ENCODE measurements at regions not wholly inside any gene's neighbourhood (a gene's known extent, or its start where the extent isn't known, plus 50 kb on each side); places are given as distances from the start of the nearest gene placed in this dataset.

DNA sequence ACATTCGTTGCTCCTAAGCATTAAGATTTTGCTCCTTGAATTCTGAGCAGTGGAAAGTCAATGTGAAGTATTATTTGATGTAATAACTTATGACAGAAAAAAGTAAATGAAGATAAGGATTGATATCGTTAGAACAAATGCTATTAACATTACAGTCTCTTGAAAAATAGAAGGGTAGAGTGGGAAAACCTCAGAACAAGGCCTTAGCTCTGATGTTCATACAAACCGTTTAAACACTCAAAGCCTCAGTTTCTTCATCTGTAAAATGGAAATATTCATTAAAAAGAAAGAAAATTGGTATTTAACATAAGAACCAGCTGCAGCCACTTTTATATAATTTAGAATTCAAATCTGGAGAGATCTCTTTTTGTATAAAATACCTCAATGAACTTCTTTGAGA, 250.4 kb upstream of the NCKAP5 start:
- no peak for DNase-seq
- H3K4me1 ChIP-seq = no peaks in the 10 kb centered on the region
- no peaks in the 10 kb centered on the region for H3K9me3 ChIP-seq
- TF ChIP-seq POLR2AphosphoS5 (IDR thresholded peaks at IDR 0.05) (no peak), POLR2A (IDR thresholded peaks at IDR 0.05) (no peak), EP300 (IDR thresholded peaks at IDR 0.05; ENCODE audit: low read depth) (no peak)
- TF ChIP-seq, protein P1, sequence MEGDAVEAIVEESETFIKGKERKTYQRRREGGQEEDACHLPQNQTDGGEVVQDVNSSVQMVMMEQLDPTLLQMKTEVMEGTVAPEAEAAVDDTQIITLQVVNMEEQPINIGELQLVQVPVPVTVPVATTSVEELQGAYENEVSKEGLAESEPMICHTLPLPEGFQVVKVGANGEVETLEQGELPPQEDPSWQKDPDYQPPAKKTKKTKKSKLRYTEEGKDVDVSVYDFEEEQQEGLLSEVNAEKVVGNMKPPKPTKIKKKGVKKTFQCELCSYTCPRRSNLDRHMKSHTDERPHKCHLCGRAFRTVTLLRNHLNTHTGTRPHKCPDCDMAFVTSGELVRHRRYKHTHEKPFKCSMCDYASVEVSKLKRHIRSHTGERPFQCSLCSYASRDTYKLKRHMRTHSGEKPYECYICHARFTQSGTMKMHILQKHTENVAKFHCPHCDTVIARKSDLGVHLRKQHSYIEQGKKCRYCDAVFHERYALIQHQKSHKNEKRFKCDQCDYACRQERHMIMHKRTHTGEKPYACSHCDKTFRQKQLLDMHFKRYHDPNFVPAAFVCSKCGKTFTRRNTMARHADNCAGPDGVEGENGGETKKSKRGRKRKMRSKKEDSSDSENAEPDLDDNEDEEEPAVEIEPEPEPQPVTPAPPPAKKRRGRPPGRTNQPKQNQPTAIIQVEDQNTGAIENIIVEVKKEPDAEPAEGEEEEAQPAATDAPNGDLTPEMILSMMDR (IDR thresholded peaks at IDR 0.05) = no peak
- H3K36me3 ChIP-seq = no peaks in the 10 kb centered on the region
- no peaks in the 10 kb centered on the region for H3K27me3 ChIP-seq
- intact Hi-C loops (cut with DNase I; ENCODE audit: low total_unique reads) (no loop called here), in situ Hi-C loops (cut with MboI; ENCODE audit: low pct_ligation_motif_present in 1 of 4, low pct_unique_long_range_greater_than_20kb in 1 of 4, low sequenced_read_pairs in 3 of 4) (no loop called here)
- WGBS, 2 donors (ENCODE audit: low coverage in 1 of 2) = 61% methylated on average over 3 of the region's 3 CpGs
- no peak overlapping the region for H3K27ac ChIP-seq
- no peak overlapping the region for H3K4me3 ChIP-seq

DNA sequence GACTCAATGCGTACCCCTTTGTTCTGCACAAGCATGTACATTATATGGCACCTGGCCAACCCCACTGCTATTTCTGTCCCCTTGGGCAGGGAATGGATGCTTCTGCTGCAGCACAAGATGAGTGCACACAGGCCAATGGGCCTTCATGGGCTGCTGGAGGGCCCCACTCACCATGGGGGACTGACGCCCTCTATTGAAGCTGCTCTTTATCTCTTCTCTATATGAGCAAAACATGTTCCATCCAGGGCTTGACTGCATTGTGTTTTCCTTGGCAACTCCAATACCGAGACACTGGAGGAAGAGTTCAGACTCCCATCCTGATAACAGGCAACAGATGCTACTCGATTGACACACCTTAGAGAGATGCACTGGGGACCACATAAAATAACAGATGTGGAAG, 251.6 kb upstream of the NCKAP5 start:
- H3K27ac ChIP-seq = no peak overlapping the region
- DNase-seq = no peak
- TF ChIP-seq, protein P1 (IDR thresholded peaks at IDR 0.05) = no peak
- TF ChIP-seq POLR2AphosphoS5 (IDR thresholded peaks at IDR 0.05) = no peak
- no peak for TF ChIP-seq EP300 (IDR thresholded peaks at IDR 0.05; ENCODE audit: low read depth)
- no peak for TF ChIP-seq POLR2A (IDR thresholded peaks at IDR 0.05)
- H3K9me3 ChIP-seq = no peaks in the 10 kb centered on the region
- no peaks in the 10 kb centered on the region for H3K27me3 ChIP-seq
- intact Hi-C loops (cut with DNase I; ENCODE audit: low total_unique reads) (no loop called here), in situ Hi-C loops (cut with MboI; ENCODE audit: low pct_ligation_motif_present in 1 of 4, low pct_unique_long_range_greater_than_20kb in 1 of 4, low sequenced_read_pairs in 3 of 4) (no loop called here)
- no peaks in the 10 kb centered on the region for H3K4me1 ChIP-seq
- H3K36me3 ChIP-seq = no peaks in the 10 kb centered on the region
- H3K4me3 ChIP-seq = no peak overlapping the region
- WGBS, 2 donors (ENCODE audit: low coverage in 1 of 2) = 60 to 95% methylated on average over 1 to 4 of the region's 4 CpGs

DNA sequence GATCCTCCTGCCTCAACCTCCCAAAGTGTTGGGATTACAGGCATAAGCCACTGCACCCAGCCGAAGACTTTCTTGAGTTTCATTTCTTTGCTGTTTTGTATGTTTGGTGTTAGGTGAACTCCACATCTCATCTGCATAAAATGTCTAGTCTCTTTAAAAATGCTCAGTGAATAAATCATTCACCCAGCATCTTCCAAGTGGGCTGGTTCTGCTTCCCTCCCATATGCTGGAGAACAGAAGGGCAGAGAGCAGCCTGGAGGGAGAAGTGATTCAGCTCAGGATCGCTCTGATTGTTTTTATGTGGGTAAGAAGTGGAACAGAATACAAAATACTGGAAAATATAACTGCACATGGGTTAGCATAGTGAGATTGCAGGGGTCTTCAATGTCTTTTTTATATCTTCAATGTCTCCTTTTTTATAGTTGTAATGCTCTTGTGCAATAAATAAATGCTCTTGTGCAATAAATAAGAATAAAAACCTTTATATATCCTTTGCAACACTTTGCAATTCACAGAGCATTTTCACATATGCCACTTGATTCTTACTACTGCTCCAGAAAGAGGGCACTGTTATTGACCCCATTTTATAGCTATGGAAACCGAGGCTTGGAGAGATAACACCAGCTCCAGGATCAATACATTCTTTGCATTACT, 253.0 kb upstream of the NCKAP5 start:
- 64 to 80% methylated on average over 2 to 3 of the region's 3 CpGs for WGBS, 2 donors (ENCODE audit: low coverage in 1 of 2)
- Histone ChIP-seq H3K4me3 (no peak overlapping the region), H3K9me3 (no peaks in the 10 kb centered on the region), H3K27me3 (no peaks in the 10 kb centered on the region), H3K4me1 (no peaks in the 10 kb centered on the region), H3K27ac (no peak overlapping the region), H3K36me3 (no peaks in the 10 kb centered on the region)
- TF ChIP-seq POLR2AphosphoS5 (IDR thresholded peaks at IDR 0.05) (no peak), POLR2A (IDR thresholded peaks at IDR 0.05) (no peak)
- DNase-seq = no peak
- in situ Hi-C loops (cut with MboI; ENCODE audit: low pct_ligation_motif_present in 1 of 4, low pct_unique_long_range_greater_than_20kb in 1 of 4, low sequenced_read_pairs in 3 of 4) (no loop called here), intact Hi-C loops (cut with DNase I; ENCODE audit: low total_unique reads) (no loop called here)

DNA sequence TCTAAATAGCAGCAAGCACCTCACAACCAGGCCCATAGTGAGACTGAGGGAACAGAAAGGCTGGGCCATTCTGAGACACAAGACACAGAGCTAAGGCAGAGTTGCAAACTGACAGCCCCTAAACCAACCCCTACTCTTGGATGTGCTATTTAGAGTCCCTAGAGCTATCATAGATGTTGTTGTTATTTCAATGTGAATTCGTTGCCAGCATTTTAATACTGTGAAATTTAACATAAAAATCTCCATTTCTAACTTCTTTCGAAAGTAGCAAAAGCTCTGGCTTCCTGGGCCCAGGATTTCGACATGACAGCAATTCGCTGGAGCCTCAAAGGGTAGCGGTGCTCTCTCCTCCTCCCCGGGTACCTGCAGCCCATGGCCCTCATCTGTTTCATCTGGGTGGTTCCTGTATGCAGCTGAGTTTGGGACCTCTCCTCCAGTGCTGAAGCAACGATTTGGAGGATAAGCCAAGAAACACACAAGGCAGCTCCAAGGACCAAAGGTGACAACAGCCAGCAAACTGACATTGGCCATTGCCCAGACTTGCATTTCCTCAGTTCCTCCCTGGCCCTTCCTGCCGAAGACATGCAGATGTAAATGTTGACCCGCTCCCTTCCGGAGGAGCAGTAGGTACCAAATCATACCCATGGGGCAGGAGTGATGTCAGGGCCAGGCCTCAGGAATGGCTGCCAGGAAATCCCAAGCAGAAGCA, 254.4 kb upstream of the NCKAP5 start:
- Histone ChIP-seq H3K9me3 (no peaks in the 10 kb centered on the region), H3K4me1 (no peaks in the 10 kb centered on the region), H3K27ac (no peak overlapping the region), H3K4me3 (no peak overlapping the region), H3K36me3 (no peaks in the 10 kb centered on the region), H3K27me3 (no peaks in the 10 kb centered on the region)
- in situ Hi-C loops (cut with MboI; ENCODE audit: low pct_ligation_motif_present in 1 of 4, low pct_unique_long_range_greater_than_20kb in 1 of 4, low sequenced_read_pairs in 3 of 4) (no loop called here), intact Hi-C loops (cut with DNase I; ENCODE audit: low total_unique reads) (no loop called here)
- 81 to 90% methylated on average over 2 to 10 of the region's 10 CpGs for WGBS, 2 donors (ENCODE audit: low coverage in 1 of 2)
- TF ChIP-seq POLR2AphosphoS5 (IDR thresholded peaks at IDR 0.05) (no peak), POLR2A (IDR thresholded peaks at IDR 0.05) (no peak), EP300 (IDR thresholded peaks at IDR 0.05; ENCODE audit: low read depth) (no peak)
- TF ChIP-seq, protein P1 (IDR thresholded peaks at IDR 0.05) = no peak
- no peak for DNase-seq
